Keratinocyte (primary cell): ENCODE measurements at regions not wholly inside any gene's neighbourhood (a gene's known extent, or its start where the extent isn't known, plus 50 kb on each side); places are given as distances from the start of the nearest gene placed in this dataset.

Experiments
- DNase-seq: peaks from one replicate; pipeline ENCODE4 v3.0.0-alpha.2; 2011; ENCODE audit warnings: low read depth, missing footprints, low spot score
- FAIRE-seq: peaks from 2 replicates; lab custom pipeline; 2011; peaks lifted over from hg19 to GRCh38; lab: Jason Lieb, UNC
- H2AFZ ChIP-seq: 2 replicates; pipeline ENCODE4 v1.6.0; 2012; ENCODE audit warnings: low read length, control low read depth, inconsistent platforms; ENCODE audit not compliant: control insufficient read depth
- H3K27ac ChIP-seq: 2 replicates; pipeline ENCODE4 v1.5.1; 2011; ENCODE audit warnings: low read length; ENCODE audit not compliant: control insufficient read depth, insufficient read depth
- H3K27me3 ChIP-seq: 3 replicates; pipeline ENCODE4 v1.6.0; 2011; ENCODE audit warnings: low read length; ENCODE audit not compliant: control insufficient read depth, insufficient read depth; ENCODE audit errors: extremely low read depth
- H3K36me3 ChIP-seq, 2 experiments: 2 replicates in 1 of 2; 3 replicates in 1 of 2; pipeline ENCODE4 v1.5.1; 2011; ENCODE audit warnings: low read length in 2 of 2, mild to moderate bottlenecking in 1 of 2; ENCODE audit not compliant: control insufficient read depth in 2 of 2, insufficient read depth in 2 of 2; ENCODE audit errors: extremely low read depth in 1 of 2
- H3K4me1 ChIP-seq: 3 replicates; pipeline ENCODE4 v1.5.1; 2011; ENCODE audit warnings: low read length; ENCODE audit not compliant: control insufficient read depth, insufficient read depth; ENCODE audit errors: extremely low read depth
- H3K4me2 ChIP-seq: 3 replicates; pipeline ENCODE4 v1.6.0; 2011; ENCODE audit warnings: low read depth, low read length; ENCODE audit not compliant: control insufficient read depth, insufficient read depth; ENCODE audit errors: extremely low read depth
- H3K4me3 ChIP-seq, 3 experiments: fragments of 200-600 bp in 1 of 3; sonication (generic) in 1 of 3; 2 replicates in 2 of 3; 3 replicates in 1 of 3; pipeline ENCODE4 v1.5.1; 2011 to 2016; ENCODE audit warnings: low read length in 3 of 3, mild to moderate bottlenecking in 3 of 3, control low read depth in 2 of 3, inconsistent platforms in 1 of 3, low read depth in 1 of 3, mixed read lengths in 1 of 3, mixed run types in 1 of 3, moderate library complexity in 1 of 3; ENCODE audit not compliant: control insufficient read depth in 2 of 3, insufficient read depth in 2 of 3; ENCODE audit errors: extremely low read depth in 1 of 3
- H3K79me2 ChIP-seq: 2 replicates; pipeline ENCODE4 v1.6.0; 2012; ENCODE audit warnings: low read length; ENCODE audit not compliant: control insufficient read depth, insufficient read depth
- H3K9ac ChIP-seq: 3 replicates; pipeline ENCODE4 v1.6.0; 2011; ENCODE audit warnings: low read length; ENCODE audit not compliant: control insufficient read depth, insufficient read depth; ENCODE audit errors: extremely low read depth
- H3K9me1 ChIP-seq: 3 replicates; pipeline ENCODE4 v1.6.0; 2011; ENCODE audit warnings: low read length; ENCODE audit not compliant: control insufficient read depth, insufficient read depth; ENCODE audit errors: extremely low read depth
- H3K9me3 ChIP-seq: 2 replicates; pipeline ENCODE4 v1.5.1; 2012; ENCODE audit warnings: low read depth, low read length; ENCODE audit not compliant: control insufficient read depth
- H4K20me1 ChIP-seq: 3 replicates; pipeline ENCODE4 v1.6.0; 2011; ENCODE audit warnings: low read length; ENCODE audit not compliant: control insufficient read depth, insufficient read depth; ENCODE audit errors: extremely low read depth
- CTCF ChIP-seq, 3 experiments: IDR thresholded peaks in 1 of 3; conservative IDR thresholded peaks in 1 of 3; optimal IDR thresholded peaks in 1 of 3; 2 replicates in 2 of 3; 3 replicates in 1 of 3; pipeline versions ENCODE3 to v1.5.1; 2011; ENCODE audit warnings: low read length in 3 of 3, mild to moderate bottlenecking in 3 of 3, moderate library complexity in 2 of 3, control low read depth in 1 of 3, inconsistent platforms in 1 of 3; ENCODE audit not compliant: insufficient read depth in 2 of 3; ENCODE audit errors: extremely low read depth in 1 of 3
- EZH2 ChIP-seq: IDR thresholded peaks from one replicate; pipeline ENCODE4 v1.6.1; 2012; ENCODE audit warnings: inconsistent platforms, mild to moderate bottlenecking, low read length, moderate library complexity
- dilution Hi-C: fragments of 300-500 bp; cut with MboI; formaldehyde crosslinking; loops from one replicate; pipeline ENCODE4 v1.7.0; 2020; ENCODE audit warnings: low sequenced_read_pairs; ENCODE audit not compliant: extremely low pct_ligation_motif_present

- Histone ChIP-seq H4K20me1 (no peaks in the 10 kb centered on the region), H2AFZ (no peak overlapping the region), H3K9ac (no peak overlapping the region), H3K79me2 (no peaks in the 10 kb centered on the region), H3K9me3 (no peaks in the 10 kb centered on the region), H3K9me1 (no peaks in the 10 kb centered on the region), H3K4me3 (no peak overlapping the region), H3K36me3 (no peaks in the 10 kb centered on the region), H3K27ac (no peak overlapping the region), H3K4me1 (no peaks in the 10 kb centered on the region), H3K4me2 (no peak overlapping the region), H3K27me3 (no peaks in the 10 kb centered on the region)
- no peak for FAIRE-seq
- no peak for DNase-seq
- no peak for TF ChIP-seq EZH2
- no peak for TF ChIP-seq CTCF (optimal IDR thresholded peaks at IDR 0.05 in 1 of 3, IDR thresholded peaks at IDR 0.05 in 1 of 3, conservative IDR thresholded peaks at IDR 0.05 in 1 of 3; ENCODE audit: extremely low read depth in 1 of 3, insufficient read depth in 2 of 3, low read length in 3 of 3)
- dilution Hi-C loops, result no loop called here
Measured at GRCh38 chr9:73640971-73641370, 489.3 kb downstream of the ANXA1 start.

GRCh38 chr9:73643379-73644013, 491.8 kb downstream of the ANXA1 start:
- no peak for TF ChIP-seq EZH2
- no peak for TF ChIP-seq CTCF (optimal IDR thresholded peaks at IDR 0.05 in 1 of 3, IDR thresholded peaks at IDR 0.05 in 1 of 3, conservative IDR thresholded peaks at IDR 0.05 in 1 of 3; ENCODE audit: extremely low read depth in 1 of 3, insufficient read depth in 2 of 3, low read length in 3 of 3)
- peak; percentile 7 for DNase-seq
- no peak overlapping the region for H3K9ac ChIP-seq
- H3K79me2 ChIP-seq, result no peaks in the 10 kb centered on the region
- H3K4me2 ChIP-seq, result no peak overlapping the region
- no peaks in the 10 kb centered on the region for H3K27me3 ChIP-seq
- H3K36me3 ChIP-seq, result no peaks in the 10 kb centered on the region
- peak; percentile 51 for FAIRE-seq
- no peaks in the 10 kb centered on the region for H3K9me1 ChIP-seq
- no peaks in the 10 kb centered on the region for H4K20me1 ChIP-seq
- dilution Hi-C loops, result no loop called here
- no peaks in the 10 kb centered on the region for H3K4me1 ChIP-seq
- H3K27ac ChIP-seq, result peak overlapping the region; percentile 24
- H3K9me3 ChIP-seq, result no peaks in the 10 kb centered on the region
- H3K4me3 ChIP-seq, result no peak overlapping the region
- peak overlapping the region; percentile 47 for H2AFZ ChIP-seq
